ENCODE measurements at regions not wholly inside any gene's neighbourhood (a gene's known extent, or its start where the extent isn't known, plus 50 kb on each side); places are given as distances from the start of the nearest gene placed in this dataset.
A peak's percentile ranks its signal among the peaks of the same experiment; 100 is the strongest.

DNA sequence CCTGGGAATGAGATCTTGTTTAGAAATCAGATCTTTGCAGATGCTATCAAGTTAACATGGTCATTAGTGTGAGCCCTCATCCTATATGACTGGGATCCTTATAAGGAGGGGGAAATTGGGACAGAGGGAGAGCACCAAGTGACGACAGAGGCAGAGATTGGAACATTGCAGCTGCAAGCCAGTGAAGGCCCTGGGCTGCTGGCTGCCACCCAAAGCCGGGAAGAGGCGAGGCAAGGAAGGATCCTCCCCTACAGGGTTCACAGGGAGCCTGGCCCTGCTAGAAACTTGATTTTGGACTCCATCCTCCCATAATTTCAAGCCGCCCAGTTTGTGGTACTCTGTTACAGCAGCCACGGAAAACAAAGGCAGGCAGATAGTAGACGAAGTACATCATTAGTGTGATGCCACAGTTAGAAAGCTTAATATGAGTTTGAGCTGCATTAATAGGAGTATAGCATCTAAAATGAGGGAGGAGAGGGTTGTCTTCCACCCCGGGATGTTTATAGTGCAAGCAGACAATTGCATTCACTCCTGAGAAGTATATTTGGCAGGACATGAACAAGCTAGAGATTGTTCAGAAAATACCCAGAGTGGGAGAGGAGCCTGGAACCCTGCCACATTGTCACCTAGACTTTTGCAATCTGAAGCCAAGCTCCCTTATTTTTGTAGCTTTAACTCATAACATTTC lies 56.8 kb upstream of the CLMP start:
- H3K4me3 ChIP-seq (ENCODE audit: low read depth, low read length): no peak overlapping the region
- DNase-seq (ENCODE audit: low read depth): peak; percentile 64
- TF ChIP-seq, protein P1, sequence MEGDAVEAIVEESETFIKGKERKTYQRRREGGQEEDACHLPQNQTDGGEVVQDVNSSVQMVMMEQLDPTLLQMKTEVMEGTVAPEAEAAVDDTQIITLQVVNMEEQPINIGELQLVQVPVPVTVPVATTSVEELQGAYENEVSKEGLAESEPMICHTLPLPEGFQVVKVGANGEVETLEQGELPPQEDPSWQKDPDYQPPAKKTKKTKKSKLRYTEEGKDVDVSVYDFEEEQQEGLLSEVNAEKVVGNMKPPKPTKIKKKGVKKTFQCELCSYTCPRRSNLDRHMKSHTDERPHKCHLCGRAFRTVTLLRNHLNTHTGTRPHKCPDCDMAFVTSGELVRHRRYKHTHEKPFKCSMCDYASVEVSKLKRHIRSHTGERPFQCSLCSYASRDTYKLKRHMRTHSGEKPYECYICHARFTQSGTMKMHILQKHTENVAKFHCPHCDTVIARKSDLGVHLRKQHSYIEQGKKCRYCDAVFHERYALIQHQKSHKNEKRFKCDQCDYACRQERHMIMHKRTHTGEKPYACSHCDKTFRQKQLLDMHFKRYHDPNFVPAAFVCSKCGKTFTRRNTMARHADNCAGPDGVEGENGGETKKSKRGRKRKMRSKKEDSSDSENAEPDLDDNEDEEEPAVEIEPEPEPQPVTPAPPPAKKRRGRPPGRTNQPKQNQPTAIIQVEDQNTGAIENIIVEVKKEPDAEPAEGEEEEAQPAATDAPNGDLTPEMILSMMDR (conservative IDR thresholded peaks at IDR 0.05; ENCODE audit: low read depth, low read length): no peak

DNA sequence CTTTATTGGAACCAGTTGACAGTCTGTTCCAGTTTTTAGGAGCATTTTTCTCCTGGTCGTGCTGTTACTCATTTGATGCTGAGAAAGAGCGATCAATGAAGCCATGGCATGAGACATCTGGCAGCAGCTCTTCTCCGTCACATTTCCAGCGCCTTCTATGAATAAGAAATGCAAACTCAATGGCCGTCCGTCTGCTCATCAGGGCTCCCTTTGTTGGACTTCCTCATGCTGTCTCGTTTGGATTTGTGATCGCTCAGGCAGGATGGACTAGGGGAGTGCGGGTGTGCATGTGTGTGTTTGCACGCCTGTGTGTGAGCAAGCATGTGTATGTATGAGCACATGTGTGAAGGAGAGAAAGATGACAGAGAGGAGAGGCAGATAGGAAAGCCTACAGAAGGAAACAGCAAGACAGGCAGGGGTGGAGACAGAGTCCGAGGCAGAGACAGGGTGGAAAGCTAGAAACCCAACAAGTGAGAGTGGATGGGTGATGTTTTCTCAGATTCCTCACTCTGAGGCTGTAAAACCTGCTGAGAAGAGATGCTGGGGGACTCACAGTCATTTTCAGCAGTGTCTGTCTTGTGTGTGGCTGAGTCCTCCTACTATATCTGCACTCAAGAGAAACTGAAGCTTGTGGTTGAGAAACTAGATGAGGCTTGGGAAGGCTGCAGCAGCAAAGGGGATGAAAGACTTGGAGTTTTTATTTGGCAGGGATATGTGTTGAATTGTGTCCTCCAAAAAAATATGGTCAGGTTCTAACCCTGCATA lies 56.0 kb upstream of the CLMP start:
- H3K4me3 ChIP-seq (ENCODE audit: low read depth, low read length): no peak overlapping the region
- TF ChIP-seq, protein P1 (conservative IDR thresholded peaks at IDR 0.05; ENCODE audit: low read depth, low read length): no peak

DNA sequence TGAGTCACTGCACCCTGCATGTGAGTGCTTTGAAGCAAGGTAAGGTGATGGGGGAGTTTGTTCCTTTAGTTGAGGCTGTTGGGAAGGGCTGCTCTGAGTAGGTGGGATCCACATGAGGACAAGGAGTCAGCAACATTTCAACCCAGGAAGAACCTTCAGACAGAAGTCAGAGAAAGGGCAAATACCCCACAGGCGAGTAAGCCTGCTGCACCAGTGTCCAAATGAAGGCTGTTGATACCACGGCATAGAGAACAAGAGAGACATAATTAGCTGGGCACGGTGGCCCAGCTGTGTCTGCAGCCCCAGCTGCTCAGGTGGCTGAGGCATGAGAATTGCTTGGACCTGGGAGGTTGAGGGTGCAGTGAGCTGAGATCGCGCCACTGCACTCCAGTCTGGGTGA lies 54.3 kb upstream of the CLMP start:
- H3K4me3 ChIP-seq (ENCODE audit: low read depth, low read length): no peak overlapping the region
- TF ChIP-seq, protein P1 (conservative IDR thresholded peaks at IDR 0.05; ENCODE audit: low read depth, low read length): no peak
- no peak for DNase-seq (ENCODE audit: low read depth)

More for the DNA sequence above, 56.0 kb upstream of the CLMP start:
- DNase-seq (ENCODE audit: low read depth): no peak

DNA sequence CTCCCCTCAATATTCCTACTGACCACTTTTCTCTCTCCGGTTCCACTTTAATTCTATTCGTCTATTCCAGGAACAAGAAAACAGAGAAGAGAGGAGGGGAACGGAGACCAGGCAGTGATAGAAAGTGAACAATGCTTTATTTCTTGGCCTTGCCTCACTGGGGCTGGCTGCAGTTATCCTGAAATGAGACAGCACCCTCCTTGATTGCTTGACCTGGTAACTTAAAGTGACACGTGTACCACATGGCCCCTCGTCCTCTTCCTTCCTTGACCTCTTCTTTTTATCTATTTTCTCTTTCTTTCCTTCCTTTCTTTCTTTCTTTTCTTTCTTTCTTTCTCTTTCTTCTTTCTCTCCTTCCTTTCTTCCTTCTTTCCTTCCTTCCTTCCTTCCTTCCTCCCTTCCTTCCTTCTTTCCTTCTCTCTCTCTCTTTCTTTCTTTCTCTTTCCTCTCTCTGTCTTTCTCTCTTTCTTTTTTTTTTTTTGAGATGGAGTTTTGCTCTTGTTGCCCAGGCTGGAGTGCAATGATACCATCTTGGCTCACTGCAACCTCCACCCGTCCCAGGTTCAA lies 52.8 kb upstream of the CLMP start:
- TF ChIP-seq, protein P1 (conservative IDR thresholded peaks at IDR 0.05; ENCODE audit: low read depth, low read length): no peak
- no peak for DNase-seq (ENCODE audit: low read depth)
- no peak overlapping the region for H3K4me3 ChIP-seq (ENCODE audit: low read depth, low read length)

DNA sequence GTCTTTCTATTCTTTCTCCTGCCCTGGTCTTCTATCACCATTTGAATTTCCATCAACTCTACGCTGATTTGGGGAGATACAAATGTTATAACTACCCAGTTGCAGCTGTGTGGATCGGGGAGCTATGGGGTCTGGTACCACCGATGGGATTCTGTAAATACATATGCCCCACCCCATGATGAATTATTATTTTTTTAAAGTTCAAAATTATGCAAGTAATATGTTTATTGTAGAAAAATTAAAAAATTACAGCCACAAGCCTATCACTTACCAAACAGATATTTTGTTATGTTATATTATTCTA lies 52.4 kb upstream of the CLMP start:
- H3K4me3 ChIP-seq (ENCODE audit: low read depth, low read length): no peak overlapping the region
- TF ChIP-seq, protein P1 (conservative IDR thresholded peaks at IDR 0.05; ENCODE audit: low read depth, low read length): no peak
- no peak for DNase-seq (ENCODE audit: low read depth)

DNA sequence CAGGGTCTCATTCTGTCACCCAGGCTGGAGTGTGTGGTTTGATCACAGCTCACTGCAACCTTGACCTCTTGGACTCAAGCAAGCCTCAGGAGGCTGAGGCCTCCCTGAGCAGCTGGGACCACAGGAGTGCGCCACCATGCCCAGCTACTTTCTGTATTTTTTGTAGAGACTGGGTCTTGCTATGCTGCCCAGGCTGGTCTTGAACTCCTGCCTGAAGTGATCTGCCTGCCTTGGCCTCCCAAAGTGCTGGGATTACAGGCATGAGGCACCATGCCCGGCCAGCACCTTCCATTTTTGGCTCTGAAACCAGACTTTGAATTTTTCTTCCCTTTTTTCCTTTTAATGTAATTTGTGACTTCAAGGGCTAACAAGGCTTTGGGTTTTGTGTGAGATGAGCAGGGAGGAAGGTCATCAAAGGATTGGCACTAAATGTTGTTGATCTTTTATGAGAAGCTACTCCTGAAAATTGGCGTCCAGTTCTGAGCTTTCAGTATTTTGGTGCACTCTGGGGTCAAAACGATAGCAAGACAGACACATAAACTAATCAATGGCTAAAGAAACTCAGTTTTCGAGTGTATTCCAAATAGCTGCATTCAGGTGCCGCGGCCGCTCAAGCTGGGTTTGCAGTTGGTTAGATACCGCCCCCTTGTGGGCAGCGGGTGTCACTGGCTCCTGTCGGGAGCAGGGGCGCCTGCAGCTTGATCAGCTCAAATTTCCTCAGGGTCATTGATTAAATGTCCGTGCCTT lies 51.9 kb upstream of the CLMP start:
- TF ChIP-seq, protein P1 (conservative IDR thresholded peaks at IDR 0.05; ENCODE audit: low read depth, low read length): peak; percentile 99
- no peak overlapping the region for H3K4me3 ChIP-seq (ENCODE audit: low read depth, low read length)
- DNase-seq (ENCODE audit: low read depth): peak; percentile 90

Data from choroid plexus epithelial cell (primary cell).